ENCODE measurements at regions not wholly inside any gene's neighbourhood (a gene's known extent, or its start where the extent isn't known, plus 50 kb on each side); places are given as distances from the start of the nearest gene placed in this dataset.

- ChIA-PET POLR2A (no interaction called here), CTCF (no interaction called here)
- TF ChIP-seq ZNF532 (CRISPR knock-in tag; IDR thresholded peaks at IDR 0.05; ENCODE audit: borderline replicate concordance) (no peak), CREM (CRISPR knock-in tag; IDR thresholded peaks at IDR 0.05) (no peak), TP53 (CRISPR knock-in tag; IDR thresholded peaks at IDR 0.05) (no peak), JAZF1 (CRISPR knock-in tag; IDR thresholded peaks at IDR 0.05) (no peak), CBFB (CRISPR knock-in tag; IDR thresholded peaks at IDR 0.05; ENCODE audit: low read depth) (no peak), IRF2 (CRISPR knock-in tag; IDR thresholded peaks at IDR 0.05; ENCODE audit: borderline replicate concordance, low read depth) (no peak), ZSCAN18 (CRISPR knock-in tag; IDR thresholded peaks at IDR 0.05) (no peak), TCF7 (CRISPR knock-in tag; IDR thresholded peaks at IDR 0.05; ENCODE audit: low read depth) (no peak), ZNF232 (CRISPR knock-in tag; IDR thresholded peaks at IDR 0.05) (no peak), ZNF219 (CRISPR knock-in tag; IDR thresholded peaks at IDR 0.05; ENCODE audit: borderline replicate concordance) (no peak)
- Mint-ChIP-seq H3K9me3 (peaks cover 76% of the 10 kb centered on the region), H3K36me3 (peaks cover 69% of the 10 kb centered on the region), H3K27ac (no peak overlapping the region), H3K27me3 (ENCODE audit: low read depth) (peaks cover 14% of the 10 kb centered on the region; the same call in 1 of the 2 replicates), H3K4me3 (no peak overlapping the region), H3K4me1 (no peaks in the 10 kb centered on the region)
- ATAC-seq (no peak), DNase-seq (ENCODE audit: low spot score) (no peak)
Observed at GRCh38 chr16:35596467-35596866, 2137.1 kb downstream of the TP53TG3F start.

- peaks cover 8% of the 10 kb centered on the region; the same call in 1 of the 2 replicates for H3K27me3 Mint-ChIP-seq (ENCODE audit: low read depth)
- H3K4me1 Mint-ChIP-seq, result no peaks in the 10 kb centered on the region
- no peak for ATAC-seq
- H3K27ac Mint-ChIP-seq, result no peak overlapping the region
- CTCF ChIA-PET, result no interaction called here
- DNase-seq (ENCODE audit: low spot score), result no peak
- H3K36me3 Mint-ChIP-seq, result peaks cover 63% of the 10 kb centered on the region
- TF ChIP-seq E2F5 (CRISPR knock-in tag; IDR thresholded peaks at IDR 0.05) (no peak), ATF6 (CRISPR knock-in tag; IDR thresholded peaks at IDR 0.05) (no peak), FOXP4 (CRISPR knock-in tag; IDR thresholded peaks at IDR 0.05) (no peak), ZBTB43 (CRISPR knock-in tag; IDR thresholded peaks at IDR 0.05) (no peak), TP53 (CRISPR knock-in tag; IDR thresholded peaks at IDR 0.05) (no peak)
- no peak overlapping the region for H3K4me3 Mint-ChIP-seq
- H3K9me3 Mint-ChIP-seq, result peaks cover 72% of the 10 kb centered on the region
- POLR2A ChIA-PET, result no interaction called here
Observed at GRCh38 chr16:35598696-35599332, 2139.4 kb downstream of the TP53TG3F start.

All from WTC11 (cell line).